ENCODE measurements at regions not wholly inside any gene's neighbourhood (a gene's known extent, or its start where the extent isn't known, plus 50 kb on each side); places are given as distances from the start of the nearest gene placed in this dataset.
"Not testable (repeated sequence)": the region's sequence is repeated elsewhere in the genome, so short reads cannot be mapped to it uniquely, and the experiment has no call there.

DNA sequence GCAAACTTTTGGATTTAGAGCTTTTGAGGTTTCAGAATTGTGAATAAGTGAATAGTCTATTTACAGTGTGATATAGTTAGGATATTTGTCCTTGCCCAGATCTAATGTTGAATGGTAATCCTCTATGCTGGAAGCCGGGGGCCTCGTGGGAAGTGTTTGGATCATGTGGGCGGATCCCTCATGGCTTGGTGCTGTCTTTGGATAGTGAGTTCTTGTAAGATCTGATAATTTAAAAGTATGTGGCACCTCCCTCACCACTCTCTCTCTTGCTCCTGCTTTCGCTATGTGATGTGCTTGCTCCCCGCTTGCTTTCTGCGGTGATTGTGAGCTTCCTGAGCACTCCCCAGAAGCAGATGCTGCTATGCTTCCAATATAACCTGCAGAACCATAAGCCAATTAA is 128.0 kb upstream of the KCNJ3 start:
- TF ChIP-seq, protein P1, sequence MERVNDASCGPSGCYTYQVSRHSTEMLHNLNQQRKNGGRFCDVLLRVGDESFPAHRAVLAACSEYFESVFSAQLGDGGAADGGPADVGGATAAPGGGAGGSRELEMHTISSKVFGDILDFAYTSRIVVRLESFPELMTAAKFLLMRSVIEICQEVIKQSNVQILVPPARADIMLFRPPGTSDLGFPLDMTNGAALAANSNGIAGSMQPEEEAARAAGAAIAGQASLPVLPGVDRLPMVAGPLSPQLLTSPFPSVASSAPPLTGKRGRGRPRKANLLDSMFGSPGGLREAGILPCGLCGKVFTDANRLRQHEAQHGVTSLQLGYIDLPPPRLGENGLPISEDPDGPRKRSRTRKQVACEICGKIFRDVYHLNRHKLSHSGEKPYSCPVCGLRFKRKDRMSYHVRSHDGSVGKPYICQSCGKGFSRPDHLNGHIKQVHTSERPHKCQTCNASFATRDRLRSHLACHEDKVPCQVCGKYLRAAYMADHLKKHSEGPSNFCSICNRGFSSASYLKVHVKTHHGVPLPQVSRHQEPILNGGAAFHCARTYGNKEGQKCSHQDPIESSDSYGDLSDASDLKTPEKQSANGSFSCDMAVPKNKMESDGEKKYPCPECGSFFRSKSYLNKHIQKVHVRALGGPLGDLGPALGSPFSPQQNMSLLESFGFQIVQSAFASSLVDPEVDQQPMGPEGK (CRISPR knock-in tag; IDR thresholded peaks at IDR 0.05; ENCODE audit: borderline replicate concordance) = no peak
- TF ChIP-seq BACH2 (CRISPR knock-in tag; IDR thresholded peaks at IDR 0.05; ENCODE audit: borderline replicate concordance) = no peak
- no peak for ATAC-seq

DNA sequence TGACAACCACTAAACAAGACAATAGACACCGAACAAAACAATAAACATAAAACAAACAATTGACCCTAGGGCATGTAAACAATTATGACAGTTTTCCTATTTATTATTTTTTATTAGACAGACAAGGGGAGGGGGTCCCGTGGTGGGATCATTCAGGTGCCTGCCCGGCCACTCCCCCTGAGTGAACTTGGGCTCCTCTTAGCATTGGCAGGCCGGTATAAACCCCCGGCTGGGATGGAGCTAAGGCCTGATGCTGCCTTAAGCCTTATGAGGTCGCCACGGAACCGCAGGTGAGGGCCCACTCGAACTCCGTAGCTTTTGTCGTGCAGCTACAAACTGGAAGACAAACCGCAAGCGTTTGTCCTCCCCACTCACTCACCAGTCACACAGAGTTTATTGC is 121.8 kb upstream of the KCNJ3 start:
- ATAC-seq = not testable (repeated sequence)

DNA sequence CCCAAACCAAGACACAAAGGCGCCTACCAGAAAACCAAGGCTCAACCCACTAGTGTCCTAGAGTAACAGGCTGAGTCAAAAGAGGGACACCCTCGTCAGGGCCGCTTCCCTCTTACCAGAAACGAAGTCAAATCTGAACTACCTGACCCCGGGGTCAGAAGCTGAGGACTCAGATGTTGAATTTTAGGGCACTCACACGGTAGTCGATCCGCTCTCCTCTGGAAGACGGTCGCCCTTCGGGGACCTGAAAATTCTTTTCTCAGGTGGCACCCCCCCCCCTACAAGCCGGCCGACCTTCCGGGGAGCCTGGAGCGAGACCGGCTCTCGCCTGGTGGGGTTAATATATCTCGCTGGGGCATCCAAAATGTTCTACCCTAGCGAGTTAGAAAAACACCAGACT is 121.1 kb upstream of the KCNJ3 start:
- TF ChIP-seq CSDC2 (CRISPR knock-in tag; IDR thresholded peaks at IDR 0.05) = no peak
- no peak for TF ChIP-seq ZFP3 (CRISPR knock-in tag; IDR thresholded peaks at IDR 0.05)
- no peak for TF ChIP-seq ZNF565 (CRISPR knock-in tag; conservative IDR thresholded peaks at IDR 0.05; ENCODE audit: low read depth)
- no peak for TF ChIP-seq ZC3H10 (CRISPR knock-in tag; IDR thresholded peaks at IDR 0.05)
- TF ChIP-seq PPARA (CRISPR knock-in tag; IDR thresholded peaks at IDR 0.05; ENCODE audit: borderline replicate concordance) = no peak
- no peak for TF ChIP-seq ZFP30 (CRISPR knock-in tag; IDR thresholded peaks at IDR 0.05)
- no peak for TF ChIP-seq RARB (CRISPR knock-in tag; IDR thresholded peaks at IDR 0.05)
- no peak for TF ChIP-seq OSR1 (CRISPR knock-in tag; IDR thresholded peaks at IDR 0.05)
- TF ChIP-seq, protein P2, sequence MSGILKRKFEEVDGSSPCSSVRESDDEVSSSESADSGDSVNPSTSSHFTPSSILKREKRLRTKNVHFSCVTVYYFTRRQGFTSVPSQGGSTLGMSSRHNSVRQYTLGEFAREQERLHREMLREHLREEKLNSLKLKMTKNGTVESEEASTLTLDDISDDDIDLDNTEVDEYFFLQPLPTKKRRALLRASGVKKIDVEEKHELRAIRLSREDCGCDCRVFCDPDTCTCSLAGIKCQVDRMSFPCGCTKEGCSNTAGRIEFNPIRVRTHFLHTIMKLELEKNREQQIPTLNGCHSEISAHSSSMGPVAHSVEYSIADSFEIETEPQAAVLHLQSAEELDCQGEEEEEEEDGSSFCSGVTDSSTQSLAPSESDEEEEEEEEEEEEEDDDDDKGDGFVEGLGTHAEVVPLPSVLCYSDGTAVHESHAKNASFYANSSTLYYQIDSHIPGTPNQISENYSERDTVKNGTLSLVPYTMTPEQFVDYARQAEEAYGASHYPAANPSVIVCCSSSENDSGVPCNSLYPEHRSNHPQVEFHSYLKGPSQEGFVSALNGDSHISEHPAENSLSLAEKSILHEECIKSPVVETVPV (CRISPR knock-in tag; IDR thresholded peaks at IDR 0.05) = no peak
- no peak for TF ChIP-seq ZNF8 (CRISPR knock-in tag; IDR thresholded peaks at IDR 0.05)
- no peak for TF ChIP-seq BACH2 (CRISPR knock-in tag; IDR thresholded peaks at IDR 0.05; ENCODE audit: borderline replicate concordance)
- TF ChIP-seq, protein P3, sequence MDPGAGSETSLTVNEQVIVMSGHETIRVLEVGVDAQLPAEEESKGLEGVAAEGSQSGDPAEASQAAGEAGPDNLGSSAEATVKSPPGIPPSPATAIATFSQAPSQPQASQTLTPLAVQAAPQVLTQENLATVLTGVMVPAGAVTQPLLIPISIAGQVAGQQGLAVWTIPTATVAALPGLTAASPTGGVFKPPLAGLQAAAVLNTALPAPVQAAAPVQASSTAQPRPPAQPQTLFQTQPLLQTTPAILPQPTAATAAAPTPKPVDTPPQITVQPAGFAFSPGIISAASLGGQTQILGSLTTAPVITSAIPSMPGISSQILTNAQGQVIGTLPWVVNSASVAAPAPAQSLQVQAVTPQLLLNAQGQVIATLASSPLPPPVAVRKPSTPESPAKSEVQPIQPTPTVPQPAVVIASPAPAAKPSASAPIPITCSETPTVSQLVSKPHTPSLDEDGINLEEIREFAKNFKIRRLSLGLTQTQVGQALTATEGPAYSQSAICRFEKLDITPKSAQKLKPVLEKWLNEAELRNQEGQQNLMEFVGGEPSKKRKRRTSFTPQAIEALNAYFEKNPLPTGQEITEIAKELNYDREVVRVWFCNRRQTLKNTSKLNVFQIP (CRISPR knock-in tag; IDR thresholded peaks at IDR 0.05; ENCODE audit: borderline replicate concordance, low read depth) = no peak
- no peak for TF ChIP-seq TCF4 (CRISPR knock-in tag; IDR thresholded peaks at IDR 0.05; ENCODE audit: borderline replicate concordance)
- ATAC-seq = no peak

DNA sequence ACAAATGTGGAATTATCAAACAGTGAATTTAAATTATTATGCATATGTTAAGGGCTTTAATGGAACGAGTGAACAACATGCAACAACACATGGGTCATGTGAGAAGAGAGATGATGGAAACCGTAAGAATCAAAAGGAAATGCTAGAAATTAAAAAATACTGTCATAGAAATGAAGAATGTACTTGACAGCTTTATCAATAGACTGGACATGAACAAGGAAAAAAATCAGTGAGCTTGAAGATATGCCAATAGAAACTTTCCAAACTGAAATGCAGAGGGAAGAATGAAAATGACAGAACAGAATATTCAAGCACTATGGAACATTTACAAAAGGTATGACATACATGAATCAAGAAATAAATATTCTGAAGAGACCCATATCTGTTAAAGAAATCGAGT is 117.7 kb upstream of the KCNJ3 start:
- TF ChIP-seq CSDC2 (CRISPR knock-in tag; IDR thresholded peaks at IDR 0.05) (no peak), ARNTL (CRISPR knock-in tag; IDR thresholded peaks at IDR 0.05; ENCODE audit: borderline replicate concordance, low read depth) (no peak), ZC3H10 (CRISPR knock-in tag; IDR thresholded peaks at IDR 0.05) (no peak), GLIS3 (CRISPR knock-in tag; IDR thresholded peaks at IDR 0.05) (no peak), OSR1 (CRISPR knock-in tag; IDR thresholded peaks at IDR 0.05) (no peak), ZFP3 (CRISPR knock-in tag; IDR thresholded peaks at IDR 0.05) (no peak)
- TF ChIP-seq, protein P2 (CRISPR knock-in tag; IDR thresholded peaks at IDR 0.05) = no peak
- no peak for ATAC-seq

DNA sequence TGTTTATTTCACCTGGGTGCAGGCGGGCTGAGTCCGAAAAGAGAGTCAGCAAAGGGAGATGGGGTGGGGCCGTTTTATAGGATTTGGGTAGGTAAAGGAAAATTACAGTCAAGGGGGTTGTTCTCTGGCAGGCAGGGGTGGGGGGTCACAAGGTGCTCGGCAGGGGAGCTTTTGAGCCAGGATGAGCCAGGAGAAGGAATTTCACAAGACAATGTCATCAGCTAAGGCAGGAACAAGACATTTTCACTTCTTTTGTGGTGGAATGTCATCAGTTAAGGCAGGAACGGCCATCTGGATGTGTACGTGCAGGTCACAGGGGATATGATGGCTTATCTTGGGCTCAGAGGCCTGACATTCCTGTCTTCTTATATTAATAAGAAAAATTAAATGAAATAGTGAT is 115.8 kb upstream of the KCNJ3 start:
- not testable (repeated sequence) for ATAC-seq

DNA sequence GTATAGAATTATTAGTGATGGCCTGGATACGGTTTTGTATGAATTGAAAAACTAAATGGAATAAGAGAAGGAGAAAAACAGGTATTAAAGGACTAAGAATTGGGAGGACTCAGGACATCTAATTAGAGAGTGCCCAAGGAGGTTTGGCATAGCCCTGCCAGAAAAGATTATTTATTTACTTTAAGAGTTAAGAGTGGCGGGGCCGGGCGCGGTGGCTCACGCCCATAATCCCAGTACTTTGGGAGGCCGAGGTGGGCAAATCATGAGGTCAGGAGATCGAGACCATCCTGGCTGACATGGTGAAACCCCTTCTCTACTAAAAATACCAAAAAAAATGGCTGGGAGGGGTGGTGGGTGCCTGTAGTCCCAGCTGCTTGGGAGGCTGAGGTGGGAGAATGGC is 115.2 kb upstream of the KCNJ3 start:
- not testable (repeated sequence) for ATAC-seq

DNA sequence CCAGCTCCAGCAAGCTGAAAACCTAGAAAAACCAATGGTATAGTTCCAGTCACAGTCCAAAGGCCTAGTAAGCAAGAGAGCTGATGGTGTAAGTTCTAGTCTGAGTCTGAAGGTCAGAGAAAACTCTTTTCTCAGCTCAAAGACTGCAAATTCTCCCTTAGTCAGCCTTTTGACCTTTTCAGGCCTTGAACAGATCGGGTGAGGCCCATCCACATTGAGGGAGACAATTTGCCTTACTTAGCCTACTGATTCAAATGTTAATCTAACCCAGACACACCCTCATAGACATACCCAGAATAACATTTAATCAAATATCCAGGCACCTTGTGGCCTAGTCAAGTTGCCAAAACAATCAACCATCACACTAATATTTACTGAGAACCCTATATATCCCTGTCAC is 110.8 kb upstream of the KCNJ3 start:
- ATAC-seq = no peak
- TF ChIP-seq, protein P1 (CRISPR knock-in tag; IDR thresholded peaks at IDR 0.05; ENCODE audit: borderline replicate concordance) = no peak
- TF ChIP-seq, protein P4, sequence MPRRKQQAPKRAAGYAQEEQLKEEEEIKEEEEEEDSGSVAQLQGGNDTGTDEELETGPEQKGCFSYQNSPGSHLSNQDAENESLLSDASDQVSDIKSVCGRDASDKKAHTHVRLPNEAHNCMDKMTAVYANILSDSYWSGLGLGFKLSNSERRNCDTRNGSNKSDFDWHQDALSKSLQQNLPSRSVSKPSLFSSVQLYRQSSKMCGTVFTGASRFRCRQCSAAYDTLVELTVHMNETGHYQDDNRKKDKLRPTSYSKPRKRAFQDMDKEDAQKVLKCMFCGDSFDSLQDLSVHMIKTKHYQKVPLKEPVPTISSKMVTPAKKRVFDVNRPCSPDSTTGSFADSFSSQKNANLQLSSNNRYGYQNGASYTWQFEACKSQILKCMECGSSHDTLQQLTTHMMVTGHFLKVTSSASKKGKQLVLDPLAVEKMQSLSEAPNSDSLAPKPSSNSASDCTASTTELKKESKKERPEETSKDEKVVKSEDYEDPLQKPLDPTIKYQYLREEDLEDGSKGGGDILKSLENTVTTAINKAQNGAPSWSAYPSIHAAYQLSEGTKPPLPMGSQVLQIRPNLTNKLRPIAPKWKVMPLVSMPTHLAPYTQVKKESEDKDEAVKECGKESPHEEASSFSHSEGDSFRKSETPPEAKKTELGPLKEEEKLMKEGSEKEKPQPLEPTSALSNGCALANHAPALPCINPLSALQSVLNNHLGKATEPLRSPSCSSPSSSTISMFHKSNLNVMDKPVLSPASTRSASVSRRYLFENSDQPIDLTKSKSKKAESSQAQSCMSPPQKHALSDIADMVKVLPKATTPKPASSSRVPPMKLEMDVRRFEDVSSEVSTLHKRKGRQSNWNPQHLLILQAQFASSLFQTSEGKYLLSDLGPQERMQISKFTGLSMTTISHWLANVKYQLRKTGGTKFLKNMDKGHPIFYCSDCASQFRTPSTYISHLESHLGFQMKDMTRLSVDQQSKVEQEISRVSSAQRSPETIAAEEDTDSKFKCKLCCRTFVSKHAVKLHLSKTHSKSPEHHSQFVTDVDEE (CRISPR knock-in tag; IDR thresholded peaks at IDR 0.05) = no peak
- TF ChIP-seq ZFP3 (CRISPR knock-in tag; IDR thresholded peaks at IDR 0.05) (no peak), ZNF565 (CRISPR knock-in tag; conservative IDR thresholded peaks at IDR 0.05; ENCODE audit: low read depth) (no peak), TOX (CRISPR knock-in tag; IDR thresholded peaks at IDR 0.05; ENCODE audit: borderline replicate concordance) (no peak)
- TF ChIP-seq, protein P5, sequence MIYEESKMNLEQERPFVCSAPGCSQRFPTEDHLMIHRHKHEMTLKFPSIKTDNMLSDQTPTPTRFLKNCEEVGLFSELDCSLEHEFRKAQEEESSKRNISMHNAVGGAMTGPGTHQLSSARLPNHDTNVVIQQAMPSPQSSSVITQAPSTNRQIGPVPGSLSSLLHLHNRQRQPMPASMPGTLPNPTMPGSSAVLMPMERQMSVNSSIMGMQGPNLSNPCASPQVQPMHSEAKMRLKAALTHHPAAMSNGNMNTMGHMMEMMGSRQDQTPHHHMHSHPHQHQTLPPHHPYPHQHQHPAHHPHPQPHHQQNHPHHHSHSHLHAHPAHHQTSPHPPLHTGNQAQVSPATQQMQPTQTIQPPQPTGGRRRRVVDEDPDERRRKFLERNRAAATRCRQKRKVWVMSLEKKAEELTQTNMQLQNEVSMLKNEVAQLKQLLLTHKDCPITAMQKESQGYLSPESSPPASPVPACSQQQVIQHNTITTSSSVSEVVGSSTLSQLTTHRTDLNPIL (CRISPR knock-in tag; IDR thresholded peaks at IDR 0.05; ENCODE audit: low read depth) = no peak

Data from SK-N-SH treated with all-trans-retinoic acid at 6 μM for 48 hours (cell line).